ENCODE measurements at regions not wholly inside any gene's neighbourhood (a gene's known extent, or its start where the extent isn't known, plus 50 kb on each side); places are given as distances from the start of the nearest gene placed in this dataset.

DNA sequence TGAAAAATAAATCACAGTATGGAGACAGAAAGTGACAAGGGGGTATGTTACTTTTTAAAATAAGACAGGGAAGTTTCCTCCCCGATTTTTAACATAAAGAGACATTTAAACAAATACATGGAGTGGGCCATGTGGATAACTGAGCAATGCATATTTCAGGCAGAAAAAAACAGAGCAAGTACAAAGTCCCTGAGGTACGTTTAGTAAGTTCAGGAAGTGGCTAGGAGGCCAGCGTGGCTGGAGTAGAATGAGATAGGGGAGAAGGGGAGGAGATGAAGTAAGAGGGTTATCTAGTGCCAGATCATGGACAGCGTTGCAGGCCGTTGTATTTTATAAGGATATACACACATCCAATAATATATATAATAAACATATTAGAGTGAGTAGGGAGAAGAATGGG lies 84.2 kb upstream of the ELL2 start:
- intact Hi-C loops (cut with micrococcal nuclease; ENCODE audit: unreplicated experiment) = no loop called here
- H3K4me3 ChIP-seq (ENCODE audit: low read depth, low read length, poor library complexity, severe bottlenecking) = no peak overlapping the region
- no peaks in the 10 kb centered on the region for H3K9me3 ChIP-seq (ENCODE audit: low read depth, low read length, poor library complexity, severe bottlenecking)
- peaks cover 22% of the 10 kb centered on the region for H3K4me1 ChIP-seq (ENCODE audit: insufficient read depth, low read length, poor library complexity, severe bottlenecking)
- TF ChIP-seq, protein P1, sequence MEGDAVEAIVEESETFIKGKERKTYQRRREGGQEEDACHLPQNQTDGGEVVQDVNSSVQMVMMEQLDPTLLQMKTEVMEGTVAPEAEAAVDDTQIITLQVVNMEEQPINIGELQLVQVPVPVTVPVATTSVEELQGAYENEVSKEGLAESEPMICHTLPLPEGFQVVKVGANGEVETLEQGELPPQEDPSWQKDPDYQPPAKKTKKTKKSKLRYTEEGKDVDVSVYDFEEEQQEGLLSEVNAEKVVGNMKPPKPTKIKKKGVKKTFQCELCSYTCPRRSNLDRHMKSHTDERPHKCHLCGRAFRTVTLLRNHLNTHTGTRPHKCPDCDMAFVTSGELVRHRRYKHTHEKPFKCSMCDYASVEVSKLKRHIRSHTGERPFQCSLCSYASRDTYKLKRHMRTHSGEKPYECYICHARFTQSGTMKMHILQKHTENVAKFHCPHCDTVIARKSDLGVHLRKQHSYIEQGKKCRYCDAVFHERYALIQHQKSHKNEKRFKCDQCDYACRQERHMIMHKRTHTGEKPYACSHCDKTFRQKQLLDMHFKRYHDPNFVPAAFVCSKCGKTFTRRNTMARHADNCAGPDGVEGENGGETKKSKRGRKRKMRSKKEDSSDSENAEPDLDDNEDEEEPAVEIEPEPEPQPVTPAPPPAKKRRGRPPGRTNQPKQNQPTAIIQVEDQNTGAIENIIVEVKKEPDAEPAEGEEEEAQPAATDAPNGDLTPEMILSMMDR (conservative IDR thresholded peaks at IDR 0.05; ENCODE audit: low read depth, low read length) = no peak
- TF ChIP-seq EZH2 (IDR thresholded peaks at IDR 0.05; ENCODE audit: borderline replicate concordance, low read depth, low read length, poor library complexity, severe bottlenecking) = no peak
- no peaks in the 10 kb centered on the region for H3K36me3 ChIP-seq (ENCODE audit: insufficient read depth, low read length, poor library complexity, severe bottlenecking)
- no peak for DNase-seq (ENCODE audit: low spot score)
- ChIA-PET POLR2A (ENCODE audit: low non-redundant PET) (no interaction called here), CTCF (no interaction called here)
- no peaks in the 10 kb centered on the region for H3K27me3 ChIP-seq (replicated peaks; ENCODE audit: insufficient read depth, low read depth, low read length, poor library complexity)
- no peak overlapping the region for H3K27ac ChIP-seq (ENCODE audit: low read depth, low read length, poor library complexity, severe bottlenecking)
- BruUV-seq (replicated peaks) = no TSS peak

DNA sequence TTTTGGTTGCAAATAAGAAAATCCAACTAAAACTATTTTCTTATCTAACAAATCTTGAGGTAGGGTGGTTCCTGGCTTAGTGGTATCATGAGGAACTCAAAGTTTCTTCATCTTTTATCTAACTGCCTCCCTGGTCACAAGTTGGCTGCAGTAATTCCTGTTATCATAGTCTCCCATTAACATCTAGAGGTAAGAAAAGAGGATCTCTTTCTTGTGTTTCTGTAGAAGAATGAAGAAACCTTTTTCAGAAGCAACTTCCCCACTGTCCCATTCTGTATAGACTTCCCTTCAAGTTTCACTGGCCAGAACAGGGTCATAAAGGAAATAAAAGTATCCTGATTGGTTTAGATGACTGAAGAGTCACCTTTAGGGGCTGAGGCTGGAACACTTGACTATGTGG lies 81.8 kb upstream of the ELL2 start:
- Histone ChIP-seq H3K27me3 (replicated peaks; ENCODE audit: insufficient read depth, low read depth, low read length, poor library complexity) (no peaks in the 10 kb centered on the region), H3K27ac (ENCODE audit: low read depth, low read length, poor library complexity, severe bottlenecking) (no peak overlapping the region), H3K36me3 (ENCODE audit: insufficient read depth, low read length, poor library complexity, severe bottlenecking) (no peaks in the 10 kb centered on the region), H3K4me1 (ENCODE audit: insufficient read depth, low read length, poor library complexity, severe bottlenecking) (no peaks in the 10 kb centered on the region), H3K9me3 (ENCODE audit: low read depth, low read length, poor library complexity, severe bottlenecking) (no peaks in the 10 kb centered on the region), H3K4me3 (ENCODE audit: low read depth, low read length, poor library complexity, severe bottlenecking) (no peak overlapping the region)
- TF ChIP-seq EZH2 (IDR thresholded peaks at IDR 0.05; ENCODE audit: borderline replicate concordance, low read depth, low read length, poor library complexity, severe bottlenecking) = no peak
- TF ChIP-seq, protein P1 (conservative IDR thresholded peaks at IDR 0.05; ENCODE audit: low read depth, low read length) = no peak
- ChIA-PET CTCF (no interaction called here), POLR2A (ENCODE audit: low non-redundant PET) (no interaction called here)
- DNase-seq (ENCODE audit: low spot score) = no peak
- no TSS peak for BruUV-seq (replicated peaks)
- intact Hi-C loops (cut with micrococcal nuclease; ENCODE audit: unreplicated experiment) = no loop called here

DNA sequence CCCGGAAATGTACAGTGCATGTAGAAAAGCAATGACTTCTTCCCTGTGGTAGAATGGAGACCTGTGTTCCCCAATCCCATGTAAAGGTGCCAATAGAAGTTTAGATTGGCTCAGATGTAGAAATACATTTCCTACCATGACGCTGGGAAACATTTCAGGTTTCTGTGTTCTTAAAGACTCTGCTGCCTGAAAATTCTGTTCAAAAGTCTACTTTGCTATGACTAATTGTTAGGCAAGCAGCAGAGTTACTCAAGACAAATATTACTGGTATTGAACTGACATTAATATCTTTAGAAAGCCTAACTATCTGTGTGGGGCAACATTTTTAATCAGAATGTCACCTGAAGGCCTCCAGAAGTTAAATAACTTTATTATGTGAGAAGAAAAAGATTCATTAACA lies 75.5 kb upstream of the ELL2 start:
- POLR2A ChIA-PET (ENCODE audit: low non-redundant PET) = no interaction called here
- BruUV-seq (replicated peaks) = no TSS peak
- CTCF ChIA-PET = no interaction called here
- Histone ChIP-seq H3K4me3 (ENCODE audit: low read depth, low read length, poor library complexity, severe bottlenecking) (no peak overlapping the region), H3K9me3 (ENCODE audit: low read depth, low read length, poor library complexity, severe bottlenecking) (no peaks in the 10 kb centered on the region), H3K27me3 (replicated peaks; ENCODE audit: insufficient read depth, low read depth, low read length, poor library complexity) (no peaks in the 10 kb centered on the region), H3K36me3 (ENCODE audit: insufficient read depth, low read length, poor library complexity, severe bottlenecking) (no peaks in the 10 kb centered on the region), H3K27ac (ENCODE audit: low read depth, low read length, poor library complexity, severe bottlenecking) (no peak overlapping the region), H3K4me1 (ENCODE audit: insufficient read depth, low read length, poor library complexity, severe bottlenecking) (no peaks in the 10 kb centered on the region)
- DNase-seq (ENCODE audit: low spot score) = no peak
- intact Hi-C loops (cut with micrococcal nuclease; ENCODE audit: unreplicated experiment) = no loop called here
- TF ChIP-seq, protein P1 (conservative IDR thresholded peaks at IDR 0.05; ENCODE audit: low read depth, low read length) = no peak
- no peak for TF ChIP-seq EZH2 (IDR thresholded peaks at IDR 0.05; ENCODE audit: borderline replicate concordance, low read depth, low read length, poor library complexity, severe bottlenecking)
